Gastroesophageal sphincter (tissue), 4 donors: ENCODE measurements at regions not wholly inside any gene's neighbourhood (a gene's known extent, or its start where the extent isn't known, plus 50 kb on each side); places are given as distances from the start of the nearest gene placed in this dataset.

Experiments used
- ATAC-seq: fragments of 150-250 bp; one replicate; pipeline ENCODE4 v1.9.1; 2016; ENCODE audit warnings: mild to moderate bottlenecking, moderate library complexity
- H3K27ac ChIP-seq, 4 donors: fragments of 200-600 bp; sonication (generic) in 3 of 4; 1 replicate in 3 of 4; 2 replicates in 1 of 4; pipeline ENCODE4 v1.5.1; 2016 to 2019
- H3K27me3 ChIP-seq: fragments of 200-600 bp; sonication (generic); one replicate; pipeline ENCODE4 v1.5.1; 2019
- H3K36me3 ChIP-seq, 2 donors: fragments of 200-600 bp; sonication (generic); one replicate each; pipeline ENCODE4 v1.5.1; 2019; ENCODE audit warnings: control low read depth in 1 of 2
- H3K4me1 ChIP-seq, 3 donors: fragments of 200-600 bp; sonication (generic); 1 replicate in 2 of 3; 2 replicates in 1 of 3; pipeline ENCODE4 v1.5.1; 2016 to 2019; ENCODE audit warnings: control low read depth in 2 of 3
- H3K4me3 ChIP-seq, 2 donors: fragments of 200-600 bp; sonication (generic); one replicate each; pipeline ENCODE4 v1.5.1; 2019; ENCODE audit warnings: mild to moderate bottlenecking in 1 of 2, moderate library complexity in 1 of 2
- H3K9me3 ChIP-seq, 3 donors: fragments of 200-600 bp; sonication (generic); one replicate each; pipeline ENCODE4 v1.5.1; 2017 to 2019; ENCODE audit warnings: control low read depth in 2 of 3
- CTCF ChIP-seq, 4 experiments: fragments of 200-600 bp in 2 of 4; fragments of 450-650 bp in 2 of 4; sonication (generic) in 1 of 4; IDR thresholded peaks; one replicate each; pipeline ENCODE4 v1.5.1; 2017 to 2019; ENCODE audit warnings: antibody characterized with exemption in 4 of 4, mild to moderate bottlenecking in 2 of 4, moderate library complexity in 2 of 4
- EP300 ChIP-seq: sonication (generic); formaldehyde crosslinking; IDR thresholded peaks from one replicate; pipeline ENCODE4 v1.6.1; 2017; ENCODE audit warnings: antibody characterized with exemption, mild to moderate bottlenecking
- POLR2A ChIP-seq, 2 donors: fragments of 450-650 bp; IDR thresholded peaks; one replicate each; pipeline ENCODE4 v1.6.1; 2017; ENCODE audit warnings: antibody characterized with exemption in 2 of 2, mild to moderate bottlenecking in 2 of 2, moderate library complexity in 1 of 2
- POLR2AphosphoS5 ChIP-seq: sonication (generic); formaldehyde crosslinking; IDR thresholded peaks from one replicate; pipeline ENCODE4 v1.6.1; 2017; ENCODE audit warnings: antibody characterized with exemption
- WGBS, 2 donors: methylation state at CpG; one replicate each; pipeline ENCODE4 v1.1.5; 2018; ENCODE audit warnings: low coverage in 1 of 2; 5-methylcytosine and 5-hydroxymethylcytosine counted together

GRCh38 chr14:104316723-104317491 lies 178.5 kb downstream of the KIF26A start:
- 87 to 100% methylated on average over 1 to 3 of the region's 12 CpGs for WGBS, 2 donors
- no peaks in the 10 kb centered on the region for H3K36me3 ChIP-seq
- H3K4me1 ChIP-seq, result peaks cover 0 to 10% (median 0%) of the 10 kb centered on the region in 3 donors
- peaks cover 35% of the 10 kb centered on the region for H3K27me3 ChIP-seq
- TF ChIP-seq EP300 (no peak), CTCF (IDR thresholded peaks at IDR 0.05) (no peak), POLR2A (IDR thresholded peaks at IDR 0.05) (no peak), POLR2AphosphoS5 (no peak)
- H3K27ac ChIP-seq, result no peak overlapping the region
- ATAC-seq, result no peak
- H3K9me3 ChIP-seq, result no peaks in the 10 kb centered on the region
- no peak overlapping the region for H3K4me3 ChIP-seq

- Histone ChIP-seq H3K4me3 (no peak overlapping the region), H3K4me1 (peaks cover 0 to 10% (median 0%) of the 10 kb centered on the region in 3 donors), H3K27ac (no peak overlapping the region), H3K27me3 (peaks cover 39% of the 10 kb centered on the region), H3K9me3 (no peaks in the 10 kb centered on the region), H3K36me3 (no peaks in the 10 kb centered on the region)
- no CpG with 5 or more reads among the region's 18 CpGs for WGBS, 2 donors
- no peak for ATAC-seq
- no peak for TF ChIP-seq CTCF (IDR thresholded peaks at IDR 0.05)
- no peak for TF ChIP-seq POLR2A (IDR thresholded peaks at IDR 0.05)
- TF ChIP-seq POLR2AphosphoS5, result no peak
- TF ChIP-seq EP300, result no peak
Measured at GRCh38 chr14:104317492-104317805, 179.1 kb downstream of the KIF26A start.

- no peak for ATAC-seq
- TF ChIP-seq POLR2AphosphoS5 (no peak), POLR2A (IDR thresholded peaks at IDR 0.05) (no peak), EP300 (no peak), CTCF (IDR thresholded peaks at IDR 0.05) (no peak)
- WGBS, 2 donors, result 60 to 83% methylated on average over 1 of the region's 18 CpGs
- no peaks in the 10 kb centered on the region for H3K9me3 ChIP-seq
- H3K27me3 ChIP-seq, result peaks cover 45% of the 10 kb centered on the region
- no peak overlapping the region for H3K4me3 ChIP-seq
- peaks cover 0 to 10% (median 0%) of the 10 kb centered on the region in 3 donors for H3K4me1 ChIP-seq
- H3K36me3 ChIP-seq, result no peaks in the 10 kb centered on the region
- H3K27ac ChIP-seq, result no peak overlapping the region
Measured at GRCh38 chr14:104317975-104318557, 179.7 kb downstream of the KIF26A start.

- WGBS, 2 donors, result 80 to 90% methylated on average over 1 to 8 of the region's 25 CpGs
- H3K27me3 ChIP-seq, result peaks cover 51% of the 10 kb centered on the region
- no peaks in the 10 kb centered on the region for H3K9me3 ChIP-seq
- no peak for TF ChIP-seq POLR2A (IDR thresholded peaks at IDR 0.05)
- TF ChIP-seq CTCF (IDR thresholded peaks at IDR 0.05), result no peak
- TF ChIP-seq POLR2AphosphoS5, result no peak
- TF ChIP-seq EP300, result no peak
- ATAC-seq, result no peak
- no peaks in the 10 kb centered on the region for H3K36me3 ChIP-seq
- no peak overlapping the region for H3K4me3 ChIP-seq
- no peak overlapping the region for H3K27ac ChIP-seq
- H3K4me1 ChIP-seq, result peaks cover 0 to 10% (median 0%) of the 10 kb centered on the region in 3 donors
Measured at GRCh38 chr14:104318558-104319490, 180.4 kb downstream of the KIF26A start.
